HepG2 (cell line): ENCODE measurements at regions not wholly inside any gene's neighbourhood (a gene's known extent, or its start where the extent isn't known, plus 50 kb on each side); places are given as distances from the start of the nearest gene placed in this dataset.
"Not testable (repeated sequence)": the region's sequence is repeated elsewhere in the genome, so short reads cannot be mapped to it uniquely, and the experiment has no call there.

Source experiments
- ATAC-seq: fragments of 200-7000 bp; cut with Tn5 transposase; 3 replicates; pipeline ENCODE4 v1.9.1; 2020; ENCODE audit warnings: mild to moderate bottlenecking, moderate library complexity
- BruUV-seq: library from RNA; stranded (reverse); fragments of 400-500 nt; replicated peaks from 2 replicates; lab custom pipeline; 2021; lab: Mats Ljungman, UMichigan
- CTCF ChIA-PET: fragments of 300-600 bp; formaldehyde crosslinking; extraction: SDS; loops from one replicate; lab custom pipeline; 2021; ENCODE audit warnings: low total read pairs, inconsistent platforms, low intra/inter-chr PET ratio; lab: Yijun Ruan, JAX
- POLR2A ChIA-PET: fragments of 350-600 bp; sonication (Branson Sonifier 250); formaldehyde crosslinking; loops from one replicate; lab custom pipeline; 2020; ENCODE audit warnings: antibody characterized with exemption, inconsistent platforms; lab: Yijun Ruan, JAX
- DNase-seq: peaks from one replicate; pipeline ENCODE4 v3.0.0-alpha.2; 2015; ENCODE audit warnings: low spot score
- FAIRE-seq: peaks from 3 replicates; lab custom pipeline; 2011; peaks lifted over from hg19 to GRCh38; lab: Jason Lieb, UNC
- H2AFZ ChIP-seq: one replicate; pipeline ENCODE4 v1.6.1; 2011; ENCODE audit warnings: low read length, inconsistent platforms
- H3K27ac ChIP-seq: fragments of 300-600 bp; 3 replicates; pipeline ENCODE4 v1.8.0; 2011; ENCODE audit warnings: mixed run types, mild to moderate bottlenecking, mixed read lengths, low read length, inconsistent platforms; ENCODE audit not compliant: insufficient read depth; ENCODE audit errors: extremely low read length
- H3K27me3 ChIP-seq, 2 experiments: fragments of 200-600 bp in 1 of 2; 2 replicates in 1 of 2; 3 replicates in 1 of 2; pipeline versions ENCODE4 v1.6.0 to v1.8.0; 2011; ENCODE audit warnings: low read length in 2 of 2, mild to moderate bottlenecking in 2 of 2, moderate library complexity in 2 of 2, inconsistent platforms in 1 of 2; ENCODE audit not compliant: insufficient read depth in 2 of 2, control insufficient read depth in 1 of 2
- H3K36me3 ChIP-seq, 2 experiments: fragments of 200-600 bp in 1 of 2; replicated peaks in 1 of 2; 2 replicates in 1 of 2; 3 replicates in 1 of 2; pipeline versions ENCODE4 v1.5.1 to v1.8.0; 2011; ENCODE audit warnings: low read length in 2 of 2, inconsistent platforms in 1 of 2; ENCODE audit not compliant: insufficient read depth in 2 of 2, control insufficient read depth in 1 of 2
- H3K4me1 ChIP-seq: 2 replicates; pipeline ENCODE4 v1.5.1; 2012; ENCODE audit warnings: low read length, inconsistent platforms; ENCODE audit not compliant: insufficient read depth
- H3K4me2 ChIP-seq: 2 replicates; pipeline ENCODE4 v1.6.0; 2011; ENCODE audit warnings: low read depth, low read length, inconsistent platforms
- H3K4me3 ChIP-seq, 3 experiments: fragments of 200-600 bp in 1 of 3; sonication (generic), shearing (Covaris generic) in 1 of 3; replicated peaks in 1 of 3; 2 replicates each; pipeline ENCODE4 v1.5.1; 2011 to 2016; ENCODE audit warnings: low read length in 3 of 3, inconsistent platforms in 2 of 3, low read depth in 2 of 3, mild to moderate bottlenecking in 2 of 3, control low read depth in 1 of 3, mixed read lengths in 1 of 3; ENCODE audit not compliant: insufficient read depth in 1 of 3
- H3K79me2 ChIP-seq: one replicate; pipeline ENCODE4 v1.6.1; 2011; ENCODE audit warnings: low read length, inconsistent platforms; ENCODE audit not compliant: insufficient read depth
- H3K9ac ChIP-seq: 2 replicates; pipeline ENCODE4 v1.6.0; 2011; ENCODE audit warnings: mild to moderate bottlenecking, low read depth, low read length, inconsistent platforms; ENCODE audit not compliant: insufficient read depth
- H3K9me3 ChIP-seq: 2 replicates; pipeline ENCODE4 v1.5.1; 2012; ENCODE audit warnings: mild to moderate bottlenecking, low read length
- H4K20me1 ChIP-seq: 2 replicates; pipeline ENCODE4 v1.6.0; 2011; ENCODE audit warnings: inconsistent platforms, mild to moderate bottlenecking, low read length, moderate library complexity; ENCODE audit not compliant: insufficient read depth
- ZNF234 ChIP-seq: sonication (generic); formaldehyde crosslinking; conservative IDR thresholded peaks from 2 replicates; pipeline ENCODE4 v1.5.1; 2020; ENCODE audit warnings: mild to moderate bottlenecking, missing genetic modification reagents
- ZNF414 ChIP-seq: sonication (generic); formaldehyde crosslinking; IDR thresholded peaks from 2 replicates; pipeline ENCODE4 v1.5.0; 2020; ENCODE audit warnings: missing genetic modification reagents
- WGBS: methylation state at CpG from one replicate; pipeline ENCODE4 v1.1.6; 2017; ENCODE audit warnings: low lambda C conversion rate; 5-methylcytosine and 5-hydroxymethylcytosine counted together
- in situ Hi-C: cut with HindIII; loops from 2 replicates; pipeline ENCODE4 v1.10.0; 2017; ENCODE audit warnings: low pct_unique_long_range_greater_than_20kb; ENCODE audit not compliant: extremely low pct_ligation_motif_present
- intact Hi-C: fragments of 100-400 bp; cut with micrococcal nuclease; formaldehyde crosslinking; loops from one replicate; pipeline ENCODE4 v1.10.0; 2022; ENCODE audit not compliant: unreplicated experiment

- TF ChIP-seq ZNF414 (CRISPR knock-in tag) (no peak), ZNF234 (CRISPR knock-in tag) (no peak)
Measured at GRCh38 chr1:178672434-178672833, 52.6 kb upstream of the RALGPS2 start (continued).

GRCh38 chr1:178674559-178674958, 50.5 kb upstream of the RALGPS2 start:
- H3K9ac ChIP-seq, ATAC-seq, CTCF ChIA-PET, FAIRE-seq, in situ Hi-C loops, POLR2A ChIA-PET, H3K79me2 ChIP-seq, H3K36me3 ChIP-seq, intact Hi-C loops, H3K9me3 ChIP-seq, H3K4me1 ChIP-seq, H3K4me2 ChIP-seq, BruUV-seq, DNase-seq, H4K20me1 ChIP-seq, H3K4me3 ChIP-seq, H2AFZ ChIP-seq, H3K27me3 ChIP-seq, H3K27ac ChIP-seq: not testable (repeated sequence)
- WGBS, result 27% methylated on average over 1 of the region's 1 CpG
